OCI-LY7 (cell line): ENCODE measurements at regions not wholly inside any gene's neighbourhood (a gene's known extent, or its start where the extent isn't known, plus 50 kb on each side); places are given as distances from the start of the nearest gene placed in this dataset.

Source experiments
- CTCF ChIP-seq: fragments of 200-600 bp; sonication (generic); conservative IDR thresholded peaks from 2 replicates; pipeline ENCODE4 v1.5.1; 2014; ENCODE audit warnings: mild to moderate bottlenecking, antibody characterized with exemption, low read length, moderate library complexity, mixed read lengths
- EZH2phosphoT487 ChIP-seq: fragments of 200-600 bp; sonication (generic); IDR thresholded peaks from 2 replicates; pipeline ENCODE4 v1.6.1; 2018; ENCODE audit warnings: low read depth, borderline replicate concordance, mild to moderate bottlenecking, mixed run types, antibody characterized with exemption, low read length, moderate library complexity, mixed read lengths

- no peak for TF ChIP-seq CTCF
- TF ChIP-seq EZH2phosphoT487, result no peak
Measured at GRCh38 chr7:53191836-53192443, 156.5 kb downstream of the POM121L12 start.
